Epithelial cell of esophagus (primary cell): ENCODE measurements at regions not wholly inside any gene's neighbourhood (a gene's known extent, or its start where the extent isn't known, plus 50 kb on each side); places are given as distances from the start of the nearest gene placed in this dataset.
A peak's percentile ranks its signal among the peaks of the same experiment; 100 is the strongest.

ENCODE experiments used
- DNase-seq: peaks from one replicate; pipeline ENCODE4 v3.0.0; 2010; ENCODE audit warnings: low read depth
- H3K4me3 ChIP-seq: 2 replicates; pipeline ENCODE4 v1.5.1; 2011; ENCODE audit warnings: mild to moderate bottlenecking, low read length, control low read depth
- TF ChIP-seq, protein P1 (sequence below): IDR thresholded peaks from 2 replicates; pipeline ENCODE4 v1.5.1; 2011; ENCODE audit warnings: low read depth, mild to moderate bottlenecking, low read length, control low read depth, inconsistent platforms; ENCODE audit not compliant: insufficient read depth; ENCODE audit errors: missing control alignments

DNA sequence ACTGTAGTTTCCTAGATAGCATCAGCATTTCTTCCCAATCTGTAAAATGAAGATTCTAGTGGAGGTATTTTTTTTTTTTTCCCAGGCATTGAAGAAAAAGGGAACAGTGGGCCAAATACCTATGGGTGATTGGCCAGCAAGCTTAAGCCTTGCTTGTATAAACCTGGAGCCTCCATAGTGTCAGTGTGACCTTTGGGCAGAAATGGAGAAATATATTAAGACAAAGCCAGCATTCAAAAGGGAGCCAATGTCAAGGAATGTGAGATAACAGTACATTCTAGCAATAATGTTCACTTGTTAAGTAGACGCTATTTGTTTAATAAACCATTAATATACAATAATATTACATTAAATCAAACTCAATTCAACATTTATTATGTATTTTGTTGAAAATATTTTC is 275.4 kb downstream of the FOXA2 start:
- TF ChIP-seq, protein P1, sequence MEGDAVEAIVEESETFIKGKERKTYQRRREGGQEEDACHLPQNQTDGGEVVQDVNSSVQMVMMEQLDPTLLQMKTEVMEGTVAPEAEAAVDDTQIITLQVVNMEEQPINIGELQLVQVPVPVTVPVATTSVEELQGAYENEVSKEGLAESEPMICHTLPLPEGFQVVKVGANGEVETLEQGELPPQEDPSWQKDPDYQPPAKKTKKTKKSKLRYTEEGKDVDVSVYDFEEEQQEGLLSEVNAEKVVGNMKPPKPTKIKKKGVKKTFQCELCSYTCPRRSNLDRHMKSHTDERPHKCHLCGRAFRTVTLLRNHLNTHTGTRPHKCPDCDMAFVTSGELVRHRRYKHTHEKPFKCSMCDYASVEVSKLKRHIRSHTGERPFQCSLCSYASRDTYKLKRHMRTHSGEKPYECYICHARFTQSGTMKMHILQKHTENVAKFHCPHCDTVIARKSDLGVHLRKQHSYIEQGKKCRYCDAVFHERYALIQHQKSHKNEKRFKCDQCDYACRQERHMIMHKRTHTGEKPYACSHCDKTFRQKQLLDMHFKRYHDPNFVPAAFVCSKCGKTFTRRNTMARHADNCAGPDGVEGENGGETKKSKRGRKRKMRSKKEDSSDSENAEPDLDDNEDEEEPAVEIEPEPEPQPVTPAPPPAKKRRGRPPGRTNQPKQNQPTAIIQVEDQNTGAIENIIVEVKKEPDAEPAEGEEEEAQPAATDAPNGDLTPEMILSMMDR, result no peak
- DNase-seq, result no peak
- no peak overlapping the region for H3K4me3 ChIP-seq

DNA sequence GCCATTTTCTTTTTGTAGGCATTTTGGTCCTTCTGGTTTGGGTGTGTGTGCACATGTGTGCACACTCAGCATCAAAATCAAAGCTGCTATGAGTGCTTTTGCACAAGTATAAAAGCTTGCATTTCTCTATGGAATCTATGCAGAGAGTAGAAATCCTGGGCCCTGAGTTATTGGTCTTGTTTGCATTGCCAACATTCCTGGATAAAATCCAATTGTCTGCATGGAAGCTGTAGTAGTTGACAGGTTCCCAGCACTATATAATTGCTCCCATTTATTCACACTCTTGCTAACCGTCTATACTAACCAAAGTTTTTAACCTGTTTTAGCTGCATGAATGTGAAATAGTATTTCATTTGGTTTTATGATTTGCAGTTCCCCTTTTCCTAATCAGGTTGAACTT is 277.0 kb downstream of the FOXA2 start:
- no peak for DNase-seq
- no peak overlapping the region for H3K4me3 ChIP-seq
- TF ChIP-seq, protein P1, result no peak

DNA sequence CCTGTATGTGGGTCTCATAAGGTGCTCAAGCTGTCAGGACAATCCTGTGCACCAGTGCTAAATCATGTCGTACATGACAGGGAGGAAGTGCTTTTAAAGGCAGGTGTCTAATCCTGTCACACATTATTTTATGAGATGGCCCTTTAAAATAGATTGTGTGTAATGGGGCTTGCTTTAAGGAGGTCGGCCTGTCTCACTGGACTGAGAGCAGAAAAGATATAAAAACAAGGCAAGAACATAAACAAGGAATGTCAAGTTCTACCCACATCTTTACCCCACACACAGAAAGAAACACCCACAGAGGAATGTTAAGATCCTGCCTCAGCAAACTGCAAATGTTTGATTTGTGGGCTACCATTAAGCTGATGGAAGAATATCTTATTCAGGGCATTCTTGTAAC is 279.0 kb downstream of the FOXA2 start:
- TF ChIP-seq, protein P1, result no peak
- no peak overlapping the region for H3K4me3 ChIP-seq
- DNase-seq, result no peak

DNA sequence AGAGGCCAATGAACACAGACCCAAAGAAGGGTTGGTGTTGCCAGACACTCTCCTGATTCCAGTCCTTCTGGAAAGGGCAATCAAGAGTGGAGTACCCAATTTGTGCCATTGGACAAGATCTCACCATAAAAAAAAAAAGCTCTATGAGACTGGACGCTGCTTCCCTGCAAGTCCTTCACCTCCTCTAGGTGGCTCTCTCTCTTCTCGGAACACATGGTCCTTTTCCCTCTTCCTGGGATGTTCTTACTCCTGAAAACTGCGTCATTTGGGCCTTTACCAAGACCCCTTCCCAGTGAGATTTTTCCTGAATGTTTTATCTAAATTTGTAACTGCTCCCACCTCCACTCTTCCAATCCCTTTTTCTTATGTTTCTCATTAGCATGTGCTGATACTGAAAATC is 280.8 kb downstream of the FOXA2 start:
- TF ChIP-seq, protein P1, result peak; percentile 21
- DNase-seq, result no peak
- H3K4me3 ChIP-seq, result no peak overlapping the region

DNA sequence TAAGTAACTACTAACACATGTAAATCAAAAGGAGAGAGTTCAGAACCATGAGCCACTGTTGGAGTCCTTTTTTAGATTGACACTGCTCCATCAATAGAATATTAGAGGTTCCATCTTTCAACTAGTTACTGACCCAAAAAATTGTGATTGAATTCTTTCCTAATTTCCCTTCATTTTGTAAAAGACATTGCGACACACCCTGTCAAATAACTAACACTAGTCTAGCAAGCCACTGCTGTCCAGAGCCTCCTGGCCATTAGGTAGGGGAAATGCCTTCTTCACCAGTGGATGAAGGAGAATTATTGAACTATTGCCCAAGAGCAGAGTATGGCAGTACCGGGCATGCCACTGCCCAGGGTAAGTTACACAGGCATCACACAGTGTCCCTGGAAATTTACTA is 282.3 kb downstream of the FOXA2 start:
- no peak for DNase-seq
- H3K4me3 ChIP-seq, result no peak overlapping the region
- TF ChIP-seq, protein P1, result no peak

DNA sequence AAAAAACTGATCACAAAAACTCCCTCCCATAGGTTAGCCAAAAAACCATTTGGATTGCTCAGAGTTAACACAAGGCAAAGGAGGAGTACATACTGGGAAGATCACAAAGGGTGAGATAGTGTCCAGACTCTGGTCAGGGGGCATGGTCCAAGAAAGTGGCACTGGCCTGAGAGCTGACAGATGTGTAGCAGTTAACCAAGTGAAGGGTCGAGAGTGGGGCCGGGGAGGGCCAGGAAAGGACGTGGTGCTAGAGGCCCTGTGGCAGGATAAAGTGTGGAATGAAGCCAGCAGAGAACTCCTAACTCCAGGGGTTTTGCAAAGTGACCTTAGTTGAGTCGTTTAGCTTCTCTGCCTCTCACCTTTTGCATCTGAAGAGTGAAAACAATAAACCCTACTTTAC is 290.5 kb downstream of the FOXA2 start:
- no peak overlapping the region for H3K4me3 ChIP-seq
- TF ChIP-seq, protein P1, result no peak

DNA sequence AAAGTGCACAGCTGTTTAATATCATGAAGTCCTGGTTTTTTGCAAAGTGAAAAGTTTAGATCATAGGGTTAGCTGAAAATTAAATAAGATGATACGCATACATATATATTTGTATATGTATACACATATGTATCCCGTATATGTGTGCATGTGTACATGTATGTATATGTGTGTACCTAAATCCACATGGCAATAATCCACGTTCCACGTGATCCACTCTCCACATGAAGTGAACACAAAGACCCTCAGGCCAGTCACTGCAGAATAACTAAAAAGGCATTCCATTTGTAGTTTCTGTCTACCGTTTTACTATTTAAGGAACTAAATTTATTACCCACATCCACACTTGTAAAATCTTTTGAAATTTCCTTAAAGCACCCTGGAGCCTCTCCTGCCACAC is 294.9 kb downstream of the FOXA2 start:
- TF ChIP-seq, protein P1, result no peak
- DNase-seq, result no peak
- no peak overlapping the region for H3K4me3 ChIP-seq

More for the DNA sequence above, 290.5 kb downstream of the FOXA2 start:
- no peak for DNase-seq
